BJ (cell line): ENCODE measurements at regions not wholly inside any gene's neighbourhood (a gene's known extent, or its start where the extent isn't known, plus 50 kb on each side); places are given as distances from the start of the nearest gene placed in this dataset.

Experiments used
- CTCF ChIA-PET: fragments of 350-600 bp; formaldehyde crosslinking; extraction: SDS; loops from one replicate; lab custom pipeline; 2021; ENCODE audit warnings: antibody characterized with exemption, inconsistent platforms; lab: Yijun Ruan, JAX
- POLR2A ChIA-PET: fragments of 300-600 bp; sonication (Branson Sonifier 250); formaldehyde crosslinking; extraction: SDS; loops from one replicate; lab custom pipeline; 2021; ENCODE audit warnings: antibody characterized with exemption; lab: Charles Lee
- DNase-seq: peaks from one replicate; pipeline ENCODE4 v3.0.0-alpha.2; 2011; ENCODE audit warnings: low read depth
- H3K27me3 ChIP-seq: 2 replicates; pipeline ENCODE4 v1.6.0; 2011; ENCODE audit warnings: low read length; ENCODE audit not compliant: control insufficient read depth, insufficient read depth
- H3K36me3 ChIP-seq: 2 replicates; pipeline ENCODE4 v1.5.1; 2011; ENCODE audit warnings: low read length; ENCODE audit not compliant: control insufficient read depth, insufficient read depth
- H3K4me3 ChIP-seq: 2 replicates; pipeline ENCODE4 v1.5.1; 2011; ENCODE audit warnings: low read depth, mild to moderate bottlenecking, control low read depth, low read length
- TF ChIP-seq, protein P1 (sequence below): IDR thresholded peaks from 2 replicates; pipeline ENCODE4 v1.5.1; 2011; ENCODE audit warnings: low read depth, mild to moderate bottlenecking, control low read depth, inconsistent platforms, low read length, moderate library complexity; ENCODE audit not compliant: insufficient read depth

GRCh38 chr10:10647331-10647730 lies 370.3 kb upstream of the CELF2 start:
- Histone ChIP-seq H3K4me3 (no peak overlapping the region), H3K27me3 (no peaks in the 10 kb centered on the region), H3K36me3 (no peaks in the 10 kb centered on the region)
- TF ChIP-seq, protein P1, sequence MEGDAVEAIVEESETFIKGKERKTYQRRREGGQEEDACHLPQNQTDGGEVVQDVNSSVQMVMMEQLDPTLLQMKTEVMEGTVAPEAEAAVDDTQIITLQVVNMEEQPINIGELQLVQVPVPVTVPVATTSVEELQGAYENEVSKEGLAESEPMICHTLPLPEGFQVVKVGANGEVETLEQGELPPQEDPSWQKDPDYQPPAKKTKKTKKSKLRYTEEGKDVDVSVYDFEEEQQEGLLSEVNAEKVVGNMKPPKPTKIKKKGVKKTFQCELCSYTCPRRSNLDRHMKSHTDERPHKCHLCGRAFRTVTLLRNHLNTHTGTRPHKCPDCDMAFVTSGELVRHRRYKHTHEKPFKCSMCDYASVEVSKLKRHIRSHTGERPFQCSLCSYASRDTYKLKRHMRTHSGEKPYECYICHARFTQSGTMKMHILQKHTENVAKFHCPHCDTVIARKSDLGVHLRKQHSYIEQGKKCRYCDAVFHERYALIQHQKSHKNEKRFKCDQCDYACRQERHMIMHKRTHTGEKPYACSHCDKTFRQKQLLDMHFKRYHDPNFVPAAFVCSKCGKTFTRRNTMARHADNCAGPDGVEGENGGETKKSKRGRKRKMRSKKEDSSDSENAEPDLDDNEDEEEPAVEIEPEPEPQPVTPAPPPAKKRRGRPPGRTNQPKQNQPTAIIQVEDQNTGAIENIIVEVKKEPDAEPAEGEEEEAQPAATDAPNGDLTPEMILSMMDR, result no peak
- DNase-seq, result no peak
- POLR2A ChIA-PET, result no interaction called here
- CTCF ChIA-PET, result no interaction called here

DNA sequence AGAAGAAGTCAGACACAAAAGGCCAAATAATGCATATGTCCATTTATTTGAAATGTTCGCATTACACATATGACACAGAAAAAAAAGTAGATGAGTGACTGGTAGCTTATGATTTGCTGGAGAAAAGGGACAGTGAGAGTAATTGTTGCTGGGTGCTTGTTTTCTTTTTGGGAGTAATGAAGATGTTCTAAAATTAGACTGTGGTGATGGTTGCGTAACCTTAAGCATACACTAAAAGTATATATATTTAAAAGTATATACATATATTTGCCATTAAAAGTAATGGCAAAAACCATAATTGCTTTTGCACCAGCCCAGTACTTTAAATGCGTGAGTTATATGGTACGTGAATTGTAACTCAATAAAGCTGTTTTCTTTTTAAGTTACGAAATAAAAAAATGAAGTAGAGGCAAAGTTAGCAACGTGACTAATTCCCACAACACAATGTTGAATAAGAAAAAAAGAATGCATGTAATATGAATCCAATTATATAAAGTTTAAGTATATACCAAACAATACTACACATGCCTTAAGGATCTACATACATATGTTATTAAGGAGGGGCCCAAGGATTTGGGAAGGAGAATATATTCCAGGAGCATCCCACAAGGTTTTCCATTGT lies 360.4 kb upstream of the CELF2 start:
- ChIA-PET POLR2A (no interaction called here), CTCF (no interaction called here)
- no peak for DNase-seq
- TF ChIP-seq, protein P1, result no peak
- Histone ChIP-seq H3K36me3 (no peaks in the 10 kb centered on the region), H3K4me3 (no peak overlapping the region), H3K27me3 (no peaks in the 10 kb centered on the region)

DNA sequence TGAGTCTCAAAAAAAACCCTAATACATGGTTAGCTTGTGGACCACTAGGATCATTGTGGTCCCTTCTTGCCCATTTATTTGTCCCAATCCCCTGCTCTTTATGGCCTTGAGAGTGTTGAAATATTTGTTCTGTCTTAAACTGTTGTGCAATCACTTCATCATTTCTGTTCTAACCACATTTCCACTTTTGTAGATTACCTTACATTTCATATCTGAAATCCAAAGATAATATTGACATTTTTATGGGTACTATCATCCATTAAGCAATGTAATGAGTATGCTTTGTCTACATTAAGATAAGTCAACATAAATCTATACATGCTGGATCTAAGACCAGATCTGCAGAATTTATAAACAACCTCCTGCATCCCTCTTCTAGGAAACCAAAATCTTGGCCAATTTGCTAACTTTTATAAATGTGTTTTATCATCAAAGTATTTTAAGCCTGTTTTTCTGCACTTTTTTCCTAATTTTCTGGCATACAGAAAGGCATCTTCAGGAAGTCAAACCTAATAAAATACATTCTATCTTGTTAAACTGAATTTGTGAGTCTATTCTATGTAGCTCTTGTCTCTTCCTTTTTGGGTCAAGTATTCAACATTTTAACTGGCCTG lies 359.4 kb upstream of the CELF2 start:
- Histone ChIP-seq H3K27me3 (no peaks in the 10 kb centered on the region), H3K4me3 (no peak overlapping the region), H3K36me3 (no peaks in the 10 kb centered on the region)
- TF ChIP-seq, protein P1, result no peak
- DNase-seq, result no peak
- POLR2A ChIA-PET, result no interaction called here
- CTCF ChIA-PET, result no interaction called here

GRCh38 chr10:10660054-10660453 lies 357.6 kb upstream of the CELF2 start:
- no peak for DNase-seq
- TF ChIP-seq, protein P1, result no peak
- Histone ChIP-seq H3K27me3 (no peaks in the 10 kb centered on the region), H3K36me3 (no peaks in the 10 kb centered on the region), H3K4me3 (no peak overlapping the region)
- ChIA-PET CTCF (no interaction called here), POLR2A (no interaction called here)

GRCh38 chr10:10661176-10661575 lies 356.5 kb upstream of the CELF2 start:
- no peak for DNase-seq
- Histone ChIP-seq H3K36me3 (no peaks in the 10 kb centered on the region), H3K27me3 (no peaks in the 10 kb centered on the region), H3K4me3 (no peak overlapping the region)
- ChIA-PET CTCF (no interaction called here), POLR2A (no interaction called here)
- TF ChIP-seq, protein P1, result no peak
